ENCODE measurements at regions not wholly inside any gene's neighbourhood (a gene's known extent, or its start where the extent isn't known, plus 50 kb on each side); places are given as distances from the start of the nearest gene placed in this dataset.

DNA sequence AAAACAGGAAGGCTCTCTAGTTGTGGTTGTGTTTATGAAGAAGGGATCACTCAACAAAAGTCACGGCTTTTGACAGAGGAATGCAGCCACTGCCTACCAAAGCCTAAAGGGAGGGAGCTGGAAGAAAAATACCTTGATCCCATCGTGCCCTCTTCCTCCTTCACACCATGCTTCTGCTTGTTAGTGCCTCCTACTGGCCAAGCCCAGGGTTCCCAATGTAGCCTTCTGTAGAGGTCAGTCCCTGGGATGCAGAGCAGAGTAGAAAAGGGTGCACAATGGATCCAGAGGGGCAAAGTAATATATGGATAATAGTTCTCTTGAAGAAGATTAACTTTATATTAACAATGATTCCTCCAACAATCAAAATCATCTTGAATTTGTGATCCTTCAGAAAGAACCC is 293.5 kb upstream of the FERMT1 start:
- TF ChIP-seq CTCF (IDR thresholded peaks at IDR 0.05; ENCODE audit: insufficient read depth, low read length, poor library complexity, severe bottlenecking): no peak
- no peak for TF ChIP-seq EZH2phosphoT487 (conservative IDR thresholded peaks at IDR 0.05; ENCODE audit: low read length)

All from SU-DHL-6 (cell line).